A673 (cell line): ENCODE measurements at regions not wholly inside any gene's neighbourhood (a gene's known extent, or its start where the extent isn't known, plus 50 kb on each side); places are given as distances from the start of the nearest gene placed in this dataset.

ENCODE experiments used
- BruUV-seq: library from RNA; stranded (reverse); fragments of 400-500 nt; replicated peaks from 2 replicates; lab custom pipeline; 2021; lab: Mats Ljungman, UMichigan
- CTCF ChIA-PET: fragments of 300-600 bp; sonication (Branson Sonifier 250); formaldehyde crosslinking; loops from one replicate; lab custom pipeline; 2022; ENCODE audit warnings: antibody characterized with exemption; lab: Charles Lee
- POLR2A ChIA-PET: fragments of 300-600 bp; sonication (Branson Sonifier 250); formaldehyde crosslinking; loops from one replicate; lab custom pipeline; 2022; ENCODE audit warnings: antibody characterized with exemption; ENCODE audit not compliant: low non-redundant PET; lab: Charles Lee
- DNase-seq: peaks from one replicate; pipeline ENCODE4 v3.0.0-alpha.2; 2015; ENCODE audit warnings: low spot score
- H3K27ac ChIP-seq: fragments of 200-600 bp; sonication (generic); 2 replicates; pipeline ENCODE4 v1.5.1; 2016; ENCODE audit warnings: mixed run types, low read depth, mild to moderate bottlenecking, mixed read lengths, antibody characterized with exemption, low read length; ENCODE audit not compliant: poor library complexity, severe bottlenecking
- H3K27me3 ChIP-seq: fragments of 200-600 bp; sonication (generic); replicated peaks from 2 replicates; pipeline ENCODE4 v1.6.1; 2017; ENCODE audit warnings: mixed run types, low read depth, mild to moderate bottlenecking, mixed read lengths, antibody characterized with exemption, low read length; ENCODE audit not compliant: insufficient read depth, poor library complexity
- H3K36me3 ChIP-seq: fragments of 200-600 bp; sonication (generic); 2 replicates; pipeline ENCODE4 v1.6.1; 2016; ENCODE audit warnings: mixed run types, mild to moderate bottlenecking, mixed read lengths, antibody characterized with exemption, low read length; ENCODE audit not compliant: insufficient read depth, poor library complexity, severe bottlenecking
- H3K4me1 ChIP-seq: fragments of 200-600 bp; sonication (generic); 2 replicates; pipeline ENCODE4 v1.6.1; 2017; ENCODE audit warnings: mixed run types, mild to moderate bottlenecking, mixed read lengths, antibody characterized with exemption, low read length; ENCODE audit not compliant: insufficient read depth, poor library complexity, severe bottlenecking
- H3K4me3 ChIP-seq: fragments of 200-600 bp; sonication (generic); 2 replicates; pipeline ENCODE4 v1.5.1; 2016; ENCODE audit warnings: low read depth, mixed run types, mild to moderate bottlenecking, mixed read lengths, low read length; ENCODE audit not compliant: poor library complexity, severe bottlenecking
- H3K9me3 ChIP-seq: fragments of 200-600 bp; sonication (generic); 2 replicates; pipeline ENCODE4 v1.6.1; 2016; ENCODE audit warnings: mixed run types, low read depth, mild to moderate bottlenecking, mixed read lengths, antibody characterized with exemption, low read length; ENCODE audit not compliant: poor library complexity, severe bottlenecking
- EZH2 ChIP-seq: fragments of 200-600 bp; sonication (generic); IDR thresholded peaks from 2 replicates; pipeline ENCODE4 v1.6.1; 2017; ENCODE audit warnings: borderline replicate concordance, low read depth, mild to moderate bottlenecking, mixed read lengths, antibody characterized with exemption, low read length; ENCODE audit not compliant: poor library complexity, severe bottlenecking
- intact Hi-C: fragments of 100-400 bp; cut with micrococcal nuclease; formaldehyde crosslinking; loops from one replicate; pipeline ENCODE4 v1.10.0; 2022; ENCODE audit not compliant: unreplicated experiment
- TF ChIP-seq, protein P1 (sequence below): fragments of 300-800, 200-600 bp; sonication (generic); conservative IDR thresholded peaks from 2 replicates; pipeline ENCODE4 v1.5.1; 2017; ENCODE audit warnings: low read depth, mild to moderate bottlenecking, antibody characterized with exemption, low read length, moderate library complexity, mixed read lengths

DNA sequence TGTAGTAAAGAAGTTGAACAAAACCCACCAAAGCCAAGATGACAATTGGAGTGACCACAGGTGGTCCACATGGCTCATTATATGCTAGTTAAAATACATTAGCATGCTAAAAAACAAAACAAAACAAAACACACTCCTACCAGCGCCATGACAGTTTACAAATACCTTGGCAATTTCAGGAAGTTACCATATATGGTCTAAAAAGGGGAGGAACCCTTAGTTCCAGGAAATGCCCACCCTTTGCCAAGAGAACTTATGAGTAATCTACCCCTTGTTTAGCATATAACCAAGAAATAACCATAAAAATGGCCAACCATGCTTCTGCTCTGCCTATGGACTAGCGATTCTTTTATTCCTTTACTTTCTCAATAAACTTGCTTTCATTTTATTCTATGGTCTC is 979.1 kb upstream of the POT1 start:
- POLR2A ChIA-PET = no interaction called here

DNA sequence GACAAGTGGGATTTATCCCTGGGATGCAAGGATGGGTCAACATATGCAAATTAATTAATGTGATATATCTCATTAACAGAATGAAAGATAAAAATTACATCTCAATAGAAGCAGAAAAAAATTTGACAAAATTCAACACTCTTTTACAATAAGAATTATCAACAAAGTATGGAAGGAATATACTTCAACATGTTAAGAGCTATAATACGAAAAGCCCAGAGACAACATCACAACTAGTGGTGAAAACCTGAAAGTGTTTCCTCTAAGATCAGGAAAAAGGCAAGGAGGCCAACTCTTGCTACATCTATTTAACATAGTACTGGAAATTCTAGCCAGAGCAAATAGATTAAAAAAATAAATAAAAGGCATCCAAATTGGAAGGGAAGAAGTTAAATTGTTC is 970.0 kb upstream of the POT1 start:
- H3K9me3 ChIP-seq = no peaks in the 10 kb centered on the region
- BruUV-seq = no TSS peak
- no peak overlapping the region for H3K4me3 ChIP-seq
- H3K4me1 ChIP-seq = no peaks in the 10 kb centered on the region
- POLR2A ChIA-PET = no interaction called here
- CTCF ChIA-PET = no interaction called here
- no peaks in the 10 kb centered on the region for H3K36me3 ChIP-seq
- intact Hi-C loops = no loop called here
- H3K27ac ChIP-seq = no peak overlapping the region
- H3K27me3 ChIP-seq = no peaks in the 10 kb centered on the region
- no peak for TF ChIP-seq EZH2
- TF ChIP-seq, protein P1, sequence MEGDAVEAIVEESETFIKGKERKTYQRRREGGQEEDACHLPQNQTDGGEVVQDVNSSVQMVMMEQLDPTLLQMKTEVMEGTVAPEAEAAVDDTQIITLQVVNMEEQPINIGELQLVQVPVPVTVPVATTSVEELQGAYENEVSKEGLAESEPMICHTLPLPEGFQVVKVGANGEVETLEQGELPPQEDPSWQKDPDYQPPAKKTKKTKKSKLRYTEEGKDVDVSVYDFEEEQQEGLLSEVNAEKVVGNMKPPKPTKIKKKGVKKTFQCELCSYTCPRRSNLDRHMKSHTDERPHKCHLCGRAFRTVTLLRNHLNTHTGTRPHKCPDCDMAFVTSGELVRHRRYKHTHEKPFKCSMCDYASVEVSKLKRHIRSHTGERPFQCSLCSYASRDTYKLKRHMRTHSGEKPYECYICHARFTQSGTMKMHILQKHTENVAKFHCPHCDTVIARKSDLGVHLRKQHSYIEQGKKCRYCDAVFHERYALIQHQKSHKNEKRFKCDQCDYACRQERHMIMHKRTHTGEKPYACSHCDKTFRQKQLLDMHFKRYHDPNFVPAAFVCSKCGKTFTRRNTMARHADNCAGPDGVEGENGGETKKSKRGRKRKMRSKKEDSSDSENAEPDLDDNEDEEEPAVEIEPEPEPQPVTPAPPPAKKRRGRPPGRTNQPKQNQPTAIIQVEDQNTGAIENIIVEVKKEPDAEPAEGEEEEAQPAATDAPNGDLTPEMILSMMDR = no peak
- DNase-seq = no peak

More for the DNA sequence above, 979.1 kb upstream of the POT1 start:
- CTCF ChIA-PET = no interaction called here
- H3K4me1 ChIP-seq = no peaks in the 10 kb centered on the region
- no peaks in the 10 kb centered on the region for H3K9me3 ChIP-seq
- no peak for DNase-seq
- H3K36me3 ChIP-seq = no peaks in the 10 kb centered on the region
- no peak overlapping the region for H3K4me3 ChIP-seq
- BruUV-seq = no TSS peak
- intact Hi-C loops = no loop called here
- TF ChIP-seq, protein P1 = no peak
- no peak for TF ChIP-seq EZH2
- H3K27me3 ChIP-seq = no peaks in the 10 kb centered on the region
- no peak overlapping the region for H3K27ac ChIP-seq

DNA sequence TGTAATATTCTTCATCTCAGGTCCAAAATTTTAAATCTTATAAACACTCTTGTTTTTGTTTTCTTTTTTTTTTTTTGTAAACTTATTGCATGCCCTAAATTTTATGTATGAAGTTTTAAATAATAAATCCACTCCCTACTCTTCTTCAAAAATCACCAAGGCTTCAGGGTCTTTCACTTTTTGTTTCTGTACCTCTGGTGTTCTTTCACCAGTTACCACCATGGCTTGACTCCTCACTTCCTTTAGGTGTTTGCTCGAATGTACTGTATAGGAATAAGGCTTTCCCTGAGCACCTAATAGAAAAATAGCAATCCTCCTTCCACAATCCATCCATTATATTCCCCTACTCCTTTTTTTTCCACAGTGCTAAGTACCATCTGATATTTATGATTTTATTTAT is 962.8 kb upstream of the POT1 start:
- Histone ChIP-seq H3K36me3 (no peaks in the 10 kb centered on the region), H3K4me3 (no peak overlapping the region), H3K4me1 (peaks cover 8% of the 10 kb centered on the region), H3K27me3 (no peaks in the 10 kb centered on the region), H3K9me3 (no peaks in the 10 kb centered on the region), H3K27ac (no peak overlapping the region)
- DNase-seq = no peak
- ChIA-PET POLR2A (no interaction called here), CTCF (no interaction called here)
- intact Hi-C loops = no loop called here
- TF ChIP-seq, protein P1 = no peak
- TF ChIP-seq EZH2 = no peak
- BruUV-seq = no TSS peak
